Astrocyte (in vitro differentiated cells and primary cell): ENCODE measurements at regions not wholly inside any gene's neighbourhood (a gene's known extent, or its start where the extent isn't known, plus 50 kb on each side); places are given as distances from the start of the nearest gene placed in this dataset.

Source experiments
- DNase-seq: peaks from one replicate; pipeline ENCODE4 v3.0.0-alpha.2; 2010; ENCODE audit warnings: low read depth
- FAIRE-seq: peaks from 2 replicates; lab custom pipeline; 2011; peaks lifted over from hg19 to GRCh38; lab: Jason Lieb, UNC
- H2AFZ ChIP-seq: 2 replicates; pipeline ENCODE4 v1.6.0; 2012; ENCODE audit warnings: low read depth, low read length, inconsistent platforms
- H3K27ac ChIP-seq: 2 replicates; pipeline ENCODE4 v1.5.1; 2011; ENCODE audit warnings: low read depth, low read length, inconsistent platforms
- H3K27me3 ChIP-seq: 2 replicates; pipeline ENCODE4 v1.6.0; 2011; ENCODE audit warnings: low read length, inconsistent platforms; ENCODE audit not compliant: insufficient read depth
- H3K36me3 ChIP-seq: 2 replicates; pipeline ENCODE4 v1.5.1; 2011; ENCODE audit warnings: low read length, inconsistent platforms; ENCODE audit not compliant: insufficient read depth
- H3K4me1 ChIP-seq: 2 replicates; pipeline ENCODE4 v1.5.1; 2011; ENCODE audit warnings: low read length, inconsistent platforms; ENCODE audit not compliant: insufficient read depth
- H3K4me2 ChIP-seq: 2 replicates; pipeline ENCODE4 v1.6.0; 2012; ENCODE audit warnings: low read length, inconsistent platforms
- H3K4me3 ChIP-seq: 2 replicates; pipeline ENCODE4 v1.5.1; 2011; ENCODE audit warnings: low read depth, mild to moderate bottlenecking, low read length, inconsistent platforms; ENCODE audit not compliant: insufficient read depth
- H3K79me2 ChIP-seq: 2 replicates; pipeline ENCODE4 v1.6.0; 2012; ENCODE audit warnings: mild to moderate bottlenecking, low read length, inconsistent platforms; ENCODE audit not compliant: insufficient read depth
- H3K9ac ChIP-seq: 2 replicates; pipeline ENCODE4 v1.6.0; 2012; ENCODE audit warnings: mild to moderate bottlenecking, low read length, inconsistent platforms
- H3K9me3 ChIP-seq: 2 replicates; pipeline ENCODE4 v1.5.1; 2012; ENCODE audit warnings: low read depth, mild to moderate bottlenecking, low read length, inconsistent platforms; ENCODE audit not compliant: insufficient read depth
- H4K20me1 ChIP-seq: 2 replicates; pipeline ENCODE4 v1.6.0; 2012; ENCODE audit warnings: low read length, inconsistent platforms; ENCODE audit not compliant: insufficient read depth
- H3K27ac Mint-ChIP-seq: one replicate; pipeline ENCODE4 v1.8.0; 2021; ENCODE audit warnings: mild to moderate bottlenecking, mixed read lengths; ENCODE audit not compliant: unreplicated experiment
- H3K27me3 Mint-ChIP-seq: one replicate; pipeline ENCODE4 v1.8.0; 2021; ENCODE audit warnings: low read depth, mixed read lengths; ENCODE audit not compliant: unreplicated experiment
- H3K36me3 Mint-ChIP-seq: one replicate; pipeline ENCODE4 v1.8.0; 2021; ENCODE audit warnings: low read depth, mixed read lengths; ENCODE audit not compliant: unreplicated experiment
- H3K4me1 Mint-ChIP-seq: one replicate; pipeline ENCODE4 v1.8.0; 2021; ENCODE audit warnings: low read depth, mixed read lengths; ENCODE audit not compliant: unreplicated experiment
- H3K4me3 Mint-ChIP-seq: one replicate; pipeline ENCODE4 v1.8.0; 2021; ENCODE audit warnings: mild to moderate bottlenecking, moderate library complexity, mixed read lengths; ENCODE audit not compliant: unreplicated experiment
- H3K9me3 Mint-ChIP-seq: one replicate; pipeline ENCODE4 v1.8.0; 2021; ENCODE audit warnings: mild to moderate bottlenecking, mixed read lengths; ENCODE audit not compliant: unreplicated experiment
- EZH2 ChIP-seq: IDR thresholded peaks from 2 replicates; pipeline ENCODE4 v1.6.1; 2012; ENCODE audit warnings: mild to moderate bottlenecking, low read length, inconsistent platforms; ENCODE audit not compliant: insufficient read depth
- TF ChIP-seq, protein P1 (sequence below): IDR thresholded peaks from 2 replicates; pipeline ENCODE4 v1.5.1; 2011; ENCODE audit warnings: low read depth, mild to moderate bottlenecking, inconsistent platforms, low read length, moderate library complexity; ENCODE audit not compliant: insufficient read depth

DNA sequence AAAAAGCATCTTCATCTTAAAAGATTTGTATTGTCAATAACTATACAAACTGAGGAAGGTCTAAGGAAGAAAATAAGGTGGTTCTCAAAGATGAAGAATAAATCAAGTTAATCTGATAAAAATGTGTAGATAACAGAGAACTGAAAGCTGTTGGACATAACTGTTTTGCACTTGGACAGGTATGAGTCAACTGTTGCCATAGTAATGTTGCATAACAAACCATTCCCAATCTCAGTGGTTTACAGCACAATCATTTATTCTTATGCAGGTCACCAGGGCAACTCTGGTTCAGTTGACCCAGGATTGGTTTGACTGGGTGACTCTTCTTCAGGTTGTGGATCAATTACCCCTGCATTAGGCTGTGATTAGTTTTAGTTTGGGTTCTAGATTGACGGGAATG lies 2197.7 kb downstream of the ARAP2 start:
- Histone ChIP-seq H3K4me2 (no peak overlapping the region), H3K27me3 (no peaks in the 10 kb centered on the region), H2AFZ (no peak overlapping the region), H3K36me3 (no peaks in the 10 kb centered on the region), H3K4me1 (no peaks in the 10 kb centered on the region), H3K79me2 (no peaks in the 10 kb centered on the region), H3K9me3 (no peaks in the 10 kb centered on the region), H3K27ac (no peak overlapping the region), H3K4me3 (no peak overlapping the region), H4K20me1 (no peaks in the 10 kb centered on the region), H3K9ac (no peak overlapping the region)
- H3K27me3 Mint-ChIP-seq = no peaks in the 10 kb centered on the region
- H3K4me3 Mint-ChIP-seq = no peak overlapping the region
- no peaks in the 10 kb centered on the region for H3K4me1 Mint-ChIP-seq
- DNase-seq = peak; percentile 61
- peak overlapping the region; percentile 66 for H3K27ac Mint-ChIP-seq
- TF ChIP-seq, protein P1, sequence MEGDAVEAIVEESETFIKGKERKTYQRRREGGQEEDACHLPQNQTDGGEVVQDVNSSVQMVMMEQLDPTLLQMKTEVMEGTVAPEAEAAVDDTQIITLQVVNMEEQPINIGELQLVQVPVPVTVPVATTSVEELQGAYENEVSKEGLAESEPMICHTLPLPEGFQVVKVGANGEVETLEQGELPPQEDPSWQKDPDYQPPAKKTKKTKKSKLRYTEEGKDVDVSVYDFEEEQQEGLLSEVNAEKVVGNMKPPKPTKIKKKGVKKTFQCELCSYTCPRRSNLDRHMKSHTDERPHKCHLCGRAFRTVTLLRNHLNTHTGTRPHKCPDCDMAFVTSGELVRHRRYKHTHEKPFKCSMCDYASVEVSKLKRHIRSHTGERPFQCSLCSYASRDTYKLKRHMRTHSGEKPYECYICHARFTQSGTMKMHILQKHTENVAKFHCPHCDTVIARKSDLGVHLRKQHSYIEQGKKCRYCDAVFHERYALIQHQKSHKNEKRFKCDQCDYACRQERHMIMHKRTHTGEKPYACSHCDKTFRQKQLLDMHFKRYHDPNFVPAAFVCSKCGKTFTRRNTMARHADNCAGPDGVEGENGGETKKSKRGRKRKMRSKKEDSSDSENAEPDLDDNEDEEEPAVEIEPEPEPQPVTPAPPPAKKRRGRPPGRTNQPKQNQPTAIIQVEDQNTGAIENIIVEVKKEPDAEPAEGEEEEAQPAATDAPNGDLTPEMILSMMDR = no peak
- TF ChIP-seq EZH2 = no peak
- no peaks in the 10 kb centered on the region for H3K9me3 Mint-ChIP-seq
- H3K36me3 Mint-ChIP-seq = no peaks in the 10 kb centered on the region
- no peak for FAIRE-seq

GRCh38 chr4:34047363-34047762 lies 2197.0 kb downstream of the ARAP2 start:
- no peaks in the 10 kb centered on the region for H3K27me3 Mint-ChIP-seq
- no peak for DNase-seq
- H3K4me2 ChIP-seq = no peak overlapping the region
- no peaks in the 10 kb centered on the region for H4K20me1 ChIP-seq
- no peak for FAIRE-seq
- H3K79me2 ChIP-seq = no peaks in the 10 kb centered on the region
- H3K9me3 ChIP-seq = no peaks in the 10 kb centered on the region
- no peak overlapping the region for H3K4me3 ChIP-seq
- H3K4me1 Mint-ChIP-seq = no peaks in the 10 kb centered on the region
- no peak overlapping the region for H2AFZ ChIP-seq
- no peaks in the 10 kb centered on the region for H3K9me3 Mint-ChIP-seq
- no peak overlapping the region for H3K9ac ChIP-seq
- H3K36me3 ChIP-seq = no peaks in the 10 kb centered on the region
- H3K27me3 ChIP-seq = no peaks in the 10 kb centered on the region
- H3K36me3 Mint-ChIP-seq = no peaks in the 10 kb centered on the region
- H3K4me1 ChIP-seq = no peaks in the 10 kb centered on the region
- no peak overlapping the region for H3K4me3 Mint-ChIP-seq
- H3K27ac ChIP-seq = no peak overlapping the region
- peak overlapping the region; percentile 58 for H3K27ac Mint-ChIP-seq
- TF ChIP-seq, protein P1 = no peak
- no peak for TF ChIP-seq EZH2

- no peak overlapping the region for H3K27ac Mint-ChIP-seq
- H3K36me3 Mint-ChIP-seq = no peaks in the 10 kb centered on the region
- Histone ChIP-seq H2AFZ (no peak overlapping the region), H3K4me3 (no peak overlapping the region), H3K4me2 (no peak overlapping the region), H4K20me1 (no peaks in the 10 kb centered on the region), H3K27me3 (no peaks in the 10 kb centered on the region), H3K9me3 (no peaks in the 10 kb centered on the region), H3K4me1 (no peaks in the 10 kb centered on the region), H3K36me3 (no peaks in the 10 kb centered on the region), H3K27ac (no peak overlapping the region), H3K9ac (no peak overlapping the region), H3K79me2 (no peaks in the 10 kb centered on the region)
- H3K27me3 Mint-ChIP-seq = no peaks in the 10 kb centered on the region
- DNase-seq (no peak), FAIRE-seq (no peak)
- no peaks in the 10 kb centered on the region for H3K4me1 Mint-ChIP-seq
- H3K9me3 Mint-ChIP-seq = peaks cover 2% of the 10 kb centered on the region
- no peak overlapping the region for H3K4me3 Mint-ChIP-seq
- TF ChIP-seq, protein P1 = no peak
These were observed 2178.2 kb downstream of the ARAP2 start for GRCh38 chr4:34066126-34066525.
